GM21528 (cell line): ENCODE measurements at regions not wholly inside any gene's neighbourhood (a gene's known extent, or its start where the extent isn't known, plus 50 kb on each side); places are given as distances from the start of the nearest gene placed in this dataset.
A peak's percentile ranks its signal among the peaks of the same experiment; 100 is the strongest.
"Not testable (repeated sequence)": the region's sequence is repeated elsewhere in the genome, so short reads cannot be mapped to it uniquely, and the experiment has no call there.

ENCODE experiments used
- ATAC-seq: cut with Tn5 transposase; IDR thresholded peaks from one replicate; pipeline ENCODE4 v1.9.1; 2021; ENCODE audit warnings: mild to moderate bottlenecking, moderate library complexity; ENCODE audit not compliant: unreplicated experiment, low FRiP score

- no peak for ATAC-seq
Observed at GRCh38 chr9:2424619-2425033, 197.0 kb upstream of the VLDLR start.

DNA sequence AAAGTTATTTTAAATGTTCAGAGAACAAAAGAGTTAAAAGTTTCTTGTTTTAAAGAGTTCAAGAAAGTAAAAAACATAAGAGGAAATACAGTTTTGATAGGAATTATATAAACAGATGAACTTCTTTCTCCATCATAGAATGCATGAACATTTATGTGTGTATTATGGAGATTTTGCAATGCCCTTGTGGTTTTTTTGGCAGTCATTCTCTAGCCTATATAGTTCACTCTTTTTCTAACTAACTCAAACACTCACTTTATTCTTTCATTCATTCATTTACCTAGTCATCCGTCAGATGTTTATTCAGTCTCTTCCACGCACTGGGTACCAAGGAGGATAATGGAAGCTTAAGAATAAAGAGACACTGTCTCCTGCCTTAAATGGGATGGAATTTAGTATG is 195.9 kb upstream of the VLDLR start:
- no peak for ATAC-seq

GRCh38 chr9:2427120-2427891 is 194.3 kb upstream of the VLDLR start:
- ATAC-seq = no peak

GRCh38 chr9:2439957-2440356 is 181.6 kb upstream of the VLDLR start:
- ATAC-seq = no peak

- ATAC-seq = not testable (repeated sequence)
Observed at GRCh38 chr9:2443933-2444332, 177.7 kb upstream of the VLDLR start.

DNA sequence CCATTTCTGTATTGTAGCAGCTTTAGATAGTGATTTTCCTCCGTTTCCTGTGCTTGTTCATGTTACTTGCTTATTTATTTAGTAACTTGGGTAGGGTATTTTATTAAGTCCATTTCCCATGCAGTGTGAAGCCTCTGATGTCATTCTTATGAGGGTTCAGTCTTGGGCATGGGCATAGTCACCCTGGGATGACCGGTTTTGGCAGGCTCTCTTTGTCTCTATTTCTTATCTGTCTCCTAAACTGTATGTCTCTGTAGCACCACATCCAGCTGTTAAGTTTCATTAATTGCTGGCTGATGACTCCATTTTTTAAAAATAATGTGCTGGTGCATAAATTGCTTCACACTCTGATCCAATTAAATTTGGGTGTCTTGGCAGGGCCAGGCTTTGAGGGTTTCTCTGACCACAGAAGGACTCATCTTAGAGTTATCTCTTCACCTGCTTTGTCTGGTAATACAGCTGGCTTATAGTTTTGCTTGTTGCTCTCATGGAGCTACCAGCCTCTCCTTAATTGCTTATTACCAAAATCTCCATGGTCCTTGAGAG is 173.3 kb upstream of the VLDLR start:
- no peak for ATAC-seq

DNA sequence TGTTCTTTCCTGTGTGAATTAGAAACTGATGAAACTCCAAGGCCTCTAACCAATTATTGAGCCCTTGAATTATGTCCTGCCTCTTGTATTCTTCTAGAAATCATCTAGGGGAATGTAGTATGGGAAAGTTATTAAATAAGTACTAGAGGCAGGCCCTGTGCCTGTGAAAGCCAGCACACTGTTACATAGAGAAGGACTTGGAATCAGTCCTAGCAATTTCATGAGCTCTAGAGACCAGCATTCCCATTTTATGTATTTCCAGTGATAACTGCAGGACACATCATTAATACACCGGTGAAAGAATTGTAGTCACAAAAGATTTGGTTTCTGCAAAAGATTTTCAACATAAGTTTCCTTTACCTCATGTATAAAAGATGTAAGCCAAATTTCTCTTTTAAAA is 168.5 kb upstream of the VLDLR start:
- no peak for ATAC-seq

GRCh38 chr9:2453701-2454100 is 167.9 kb upstream of the VLDLR start:
- ATAC-seq = no peak

- ATAC-seq = no peak
Observed at GRCh38 chr9:2459756-2460155, 161.8 kb upstream of the VLDLR start.

DNA sequence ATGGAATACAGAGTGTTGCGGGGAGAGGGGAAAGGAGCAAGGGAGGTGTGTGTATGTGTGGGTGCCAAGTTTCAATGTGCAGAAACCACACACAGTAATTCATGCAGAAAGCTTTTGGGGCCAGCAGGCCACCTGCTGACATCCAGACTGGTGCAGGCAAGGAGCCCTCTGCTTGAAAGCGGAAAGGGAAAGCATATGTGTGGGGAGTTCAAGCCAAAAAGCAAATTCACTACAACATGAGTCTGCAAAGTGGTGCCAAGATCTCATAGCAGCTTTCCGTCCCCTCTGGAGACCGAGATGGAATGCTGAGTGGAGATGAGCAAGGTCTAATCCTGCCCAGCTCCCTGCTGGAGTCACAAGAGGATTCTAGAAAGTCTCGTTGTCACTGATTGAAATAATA is 159.7 kb upstream of the VLDLR start:
- ATAC-seq = no peak

- no peak for ATAC-seq
Observed at GRCh38 chr9:2464624-2465023, 157.0 kb upstream of the VLDLR start.

DNA sequence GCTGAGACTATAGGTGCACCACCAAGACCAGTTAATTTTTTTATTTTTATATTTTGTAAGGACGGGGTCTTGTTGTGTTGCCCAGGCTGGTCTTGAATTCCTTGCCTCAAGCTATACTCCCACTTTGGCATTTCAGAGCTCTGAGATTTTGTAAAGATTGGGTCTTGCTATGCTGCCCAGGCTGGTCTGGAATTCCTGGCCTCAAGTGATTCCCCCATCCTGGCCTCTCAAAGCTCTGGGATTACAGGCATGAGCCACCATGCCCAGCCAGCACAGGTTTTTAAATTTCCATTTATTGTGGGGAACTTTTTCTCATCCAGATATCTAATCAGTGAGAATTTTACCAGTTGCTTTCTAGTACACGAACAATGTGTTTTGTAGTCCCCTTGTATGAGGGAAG is 156.1 kb upstream of the VLDLR start:
- peak; percentile 3 for ATAC-seq

GRCh38 chr9:2465921-2466460 is 155.6 kb upstream of the VLDLR start:
- ATAC-seq = peak; percentile 99

GRCh38 chr9:2466703-2467102 is 154.9 kb upstream of the VLDLR start:
- no peak for ATAC-seq

GRCh38 chr9:2469681-2470221 is 151.8 kb upstream of the VLDLR start:
- no peak for ATAC-seq

DNA sequence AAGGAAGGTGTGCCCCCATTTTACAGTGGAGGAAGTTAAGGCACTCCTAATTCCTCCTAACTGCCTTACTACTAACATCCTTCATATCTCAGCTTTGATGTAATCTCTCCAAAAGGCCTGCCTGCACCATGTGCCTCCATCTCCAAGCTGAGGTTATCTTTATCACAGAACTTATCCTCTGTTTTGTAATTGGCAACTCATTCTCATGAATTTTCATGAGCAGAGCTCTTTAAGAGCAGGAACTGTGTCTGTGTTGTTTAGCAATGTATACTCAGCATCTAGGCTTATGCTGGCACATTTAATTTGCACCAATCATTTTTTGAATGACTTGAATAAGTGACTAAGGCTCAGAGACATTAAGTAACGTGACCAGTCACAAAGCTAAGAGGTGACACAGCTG is 147.9 kb upstream of the VLDLR start:
- ATAC-seq = no peak

DNA sequence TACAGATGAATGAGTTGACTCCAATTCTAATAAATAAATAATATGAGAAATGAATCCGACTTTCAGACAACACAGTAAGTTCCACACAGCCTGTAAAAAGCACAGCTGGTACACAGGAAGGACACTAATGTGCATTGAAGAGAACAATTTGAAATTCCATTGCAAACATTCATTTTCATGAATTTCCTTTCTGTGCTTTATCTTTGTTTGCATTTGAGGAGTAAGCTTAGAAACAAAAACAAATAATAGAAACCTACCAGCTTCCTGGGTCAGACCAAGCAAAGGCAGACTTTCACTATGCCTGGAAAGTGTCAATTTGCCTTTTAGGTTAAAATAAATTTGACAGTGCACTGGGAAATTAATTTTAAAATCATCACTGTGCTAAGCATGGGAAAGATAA is 143.8 kb upstream of the VLDLR start:
- ATAC-seq = no peak

DNA sequence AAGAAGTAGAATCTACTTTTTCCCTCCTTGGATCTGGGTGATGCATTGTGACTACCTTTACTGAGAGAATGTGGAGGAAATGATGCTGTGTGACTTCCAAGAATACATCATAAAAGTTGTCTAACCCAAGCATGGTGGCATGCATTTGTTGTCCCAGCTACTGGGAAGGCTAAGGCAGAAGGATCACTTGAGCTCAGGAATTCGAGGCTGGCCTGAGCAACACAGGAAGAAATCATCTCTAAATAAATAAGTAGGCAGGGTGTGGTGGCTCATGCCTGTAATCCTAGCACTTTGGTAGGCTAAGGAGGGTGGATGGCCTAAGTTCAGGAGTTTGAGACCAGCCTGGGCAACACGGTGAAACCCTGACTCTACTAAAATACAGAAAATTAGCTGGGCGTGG is 143.2 kb upstream of the VLDLR start:
- no peak for ATAC-seq

DNA sequence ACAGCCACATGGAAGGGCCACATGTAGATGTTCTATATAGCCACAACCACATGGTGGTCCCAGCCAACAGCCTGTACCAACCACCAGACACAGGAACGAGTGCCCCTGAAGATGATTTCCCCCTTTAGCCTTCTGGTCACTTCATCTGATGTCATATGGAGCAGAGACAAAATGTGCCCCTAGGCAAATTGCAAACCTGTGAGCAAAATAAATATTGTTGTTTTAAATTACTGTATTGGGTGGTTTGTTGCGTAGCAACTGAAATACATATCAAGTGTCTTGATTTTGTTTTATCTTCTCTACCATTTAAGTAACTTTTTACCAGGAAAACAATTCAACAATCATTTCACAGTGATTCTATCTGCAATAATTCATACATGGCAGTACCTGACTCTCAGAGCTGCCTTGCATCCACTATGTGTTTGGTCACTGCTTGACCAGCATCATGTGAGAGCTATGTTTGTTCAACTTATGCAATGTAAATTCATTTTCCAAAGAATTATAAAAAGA is 142.5 kb upstream of the VLDLR start:
- ATAC-seq = no peak

DNA sequence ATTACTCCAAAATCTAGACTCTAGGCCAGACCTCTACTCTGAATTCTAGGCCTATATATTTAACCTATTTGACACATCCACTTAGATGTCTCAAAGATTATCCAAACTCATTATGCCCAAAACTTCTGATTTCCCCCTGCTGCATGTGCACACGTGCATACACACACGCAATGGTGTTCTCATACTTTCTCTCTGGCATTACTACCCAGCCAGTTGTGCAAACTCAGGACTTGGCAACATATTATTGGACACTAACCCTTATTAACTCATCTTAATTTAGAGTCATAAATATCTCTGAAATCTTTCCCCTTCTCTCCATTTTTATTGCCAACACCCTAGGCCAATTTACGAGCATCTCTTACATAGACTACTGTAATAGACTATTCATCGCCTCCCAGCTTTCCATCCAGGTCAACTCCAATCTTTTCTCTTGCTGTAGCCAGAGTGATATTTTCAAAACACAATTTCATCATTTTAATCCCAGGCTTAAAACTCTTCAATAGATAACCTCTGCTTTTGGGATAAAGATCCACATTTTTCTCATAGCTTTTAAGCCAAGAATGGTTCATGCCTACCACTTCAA is 141.2 kb upstream of the VLDLR start:
- no peak for ATAC-seq

DNA sequence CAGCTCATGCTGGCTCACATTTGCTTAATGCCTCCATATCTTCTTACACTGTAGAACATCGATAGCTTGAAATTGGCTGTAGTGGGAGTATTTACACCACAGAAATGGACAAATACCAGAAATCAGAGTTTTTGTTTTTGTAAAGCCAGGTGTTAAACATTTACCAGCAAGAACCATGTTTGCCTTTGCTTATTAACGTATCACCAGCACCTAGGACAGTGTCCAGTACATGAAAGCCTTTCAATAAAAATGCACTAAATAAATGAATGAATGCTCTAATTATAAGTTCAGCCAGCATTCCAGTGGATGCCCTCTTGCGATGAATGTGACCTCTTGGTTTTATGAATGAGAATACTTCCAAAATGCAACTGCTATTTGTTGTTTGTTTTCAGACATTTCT is 140.4 kb upstream of the VLDLR start:
- ATAC-seq = no peak
